NCI-H1105 treated with DMSO at 0.1 percent for 48 hours (cell line): ENCODE measurements at regions not wholly inside any gene's neighbourhood (a gene's known extent, or its start where the extent isn't known, plus 50 kb on each side); places are given as distances from the start of the nearest gene placed in this dataset.
A peak's percentile ranks its signal among the peaks of the same experiment; 100 is the strongest.
"Not testable (repeated sequence)": the region's sequence is repeated elsewhere in the genome, so short reads cannot be mapped to it uniquely, and the experiment has no call there.

ENCODE experiments used
- DNase-seq: peaks from one replicate; lab custom pipeline; 2025; lab: John Stamatoyannopoulos, UW

DNA sequence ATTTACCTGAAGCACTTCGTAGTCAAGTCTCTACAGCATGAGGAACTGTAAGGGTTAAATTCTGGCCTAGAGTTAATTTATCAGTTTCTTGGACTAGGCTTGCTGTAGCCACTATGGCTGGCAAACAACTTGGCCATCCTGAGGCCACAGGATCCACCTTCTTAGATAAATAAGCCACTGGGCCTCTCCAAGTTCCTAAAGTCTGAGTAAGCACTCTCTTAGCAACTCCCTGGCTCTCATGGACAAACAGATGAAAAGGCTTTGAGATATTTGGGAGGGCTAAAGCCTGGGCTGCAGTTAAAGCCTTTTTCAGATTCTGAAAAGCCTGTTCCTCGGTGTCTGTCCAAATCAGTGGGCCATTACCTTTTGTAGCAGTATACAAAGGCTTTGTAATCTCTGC, 675.0 kb downstream of the TMEM121 start:
- no peak for DNase-seq

DNA sequence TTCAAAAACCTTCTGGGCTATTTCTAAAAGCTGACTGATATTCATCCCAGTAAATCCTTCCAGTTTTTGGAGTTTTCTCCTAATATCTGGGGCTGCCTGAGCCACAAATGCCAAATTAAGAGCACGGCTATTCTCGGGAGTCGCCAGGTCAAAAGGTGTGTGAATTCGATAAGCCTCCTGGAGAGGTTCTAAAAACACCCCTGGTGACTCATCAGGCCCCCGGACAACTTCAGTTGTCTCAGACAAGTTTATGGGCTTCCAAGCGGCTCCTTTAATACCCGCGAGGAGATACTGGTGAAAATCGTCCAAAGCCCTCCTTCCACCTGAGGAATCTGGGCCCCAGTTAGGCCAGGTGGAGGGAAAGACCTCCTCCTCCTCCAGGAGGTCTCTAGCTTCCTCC, 677.1 kb downstream of the TMEM121 start:
- no peak for DNase-seq

DNA sequence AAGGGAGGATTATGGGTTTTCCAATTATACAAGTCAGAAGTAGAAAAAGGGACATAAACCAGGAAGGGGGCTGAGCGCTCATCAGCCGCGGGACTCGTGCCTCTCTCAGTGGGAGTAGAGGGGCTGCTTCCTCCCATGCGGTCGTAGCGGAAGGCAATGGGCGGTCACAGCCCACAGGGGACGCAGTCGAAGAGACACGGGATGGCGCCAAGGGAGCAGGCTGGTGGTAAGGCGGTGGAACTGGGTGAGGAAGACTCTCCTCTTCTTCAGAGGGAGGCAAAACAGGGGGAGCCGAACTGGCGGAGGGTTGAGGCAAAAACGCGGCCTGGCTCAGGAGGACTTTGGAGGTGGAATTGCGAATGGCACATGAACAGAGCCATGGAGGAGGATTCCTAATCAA, 677.7 kb downstream of the TMEM121 start:
- no peak for DNase-seq

DNA sequence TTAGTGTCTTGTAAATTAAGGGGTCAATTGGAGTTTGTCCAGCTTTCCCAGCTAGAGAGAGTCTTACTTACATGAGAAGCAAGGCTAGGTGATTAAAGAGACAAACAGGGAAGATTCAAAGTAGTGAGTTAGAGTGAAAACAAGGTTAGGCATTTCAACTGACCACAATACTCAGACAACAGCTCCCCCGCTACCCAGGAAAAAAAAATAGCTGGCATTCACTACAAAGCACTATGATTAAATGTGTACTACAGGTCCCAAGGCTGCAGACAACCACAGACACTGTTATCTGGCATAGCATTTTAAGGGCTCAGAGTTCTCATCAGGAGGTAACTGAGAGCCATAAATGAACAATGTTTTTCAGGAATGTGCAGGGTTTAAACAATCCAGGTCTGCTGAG, 680.9 kb downstream of the TMEM121 start:
- DNase-seq = no peak

DNA sequence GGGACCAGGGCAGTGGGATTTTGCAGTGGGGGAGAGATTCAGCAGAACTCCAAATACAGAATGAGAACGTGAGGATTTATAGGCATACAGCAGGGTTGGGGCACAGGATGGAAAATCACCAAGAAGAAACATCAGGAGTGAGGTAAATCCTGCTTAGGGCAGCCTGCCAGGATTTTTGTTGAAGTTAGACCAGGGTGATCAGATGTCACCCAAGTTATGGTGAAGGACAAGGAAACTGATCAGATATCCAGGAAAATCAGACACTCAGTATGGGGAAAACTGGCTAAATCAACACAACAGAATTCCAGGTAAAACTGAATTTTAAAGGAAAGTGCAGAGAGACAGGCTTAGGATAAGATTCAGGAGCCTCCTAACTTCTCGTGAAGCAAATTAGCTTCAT, 682.4 kb downstream of the TMEM121 start:
- DNase-seq = no peak

DNA sequence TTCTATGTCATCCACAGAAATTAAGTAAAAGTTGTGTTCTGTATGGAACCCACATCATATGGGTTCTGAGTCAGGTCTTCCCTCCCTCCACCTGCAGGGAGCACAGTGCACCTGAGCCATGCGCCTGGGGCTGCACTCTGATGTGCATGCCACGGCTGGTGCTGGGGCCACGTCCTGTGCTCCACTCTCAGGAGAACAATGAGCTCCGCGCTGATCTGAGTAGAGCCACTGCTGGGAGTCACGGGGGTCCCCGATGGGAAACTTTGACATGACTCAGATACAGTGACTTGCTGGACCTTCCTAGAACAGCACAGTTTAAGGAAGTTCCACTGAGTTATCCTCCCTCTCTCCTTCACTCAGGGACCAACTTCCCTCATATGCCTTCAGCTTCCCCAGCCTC, 683.4 kb downstream of the TMEM121 start:
- DNase-seq = no peak

DNA sequence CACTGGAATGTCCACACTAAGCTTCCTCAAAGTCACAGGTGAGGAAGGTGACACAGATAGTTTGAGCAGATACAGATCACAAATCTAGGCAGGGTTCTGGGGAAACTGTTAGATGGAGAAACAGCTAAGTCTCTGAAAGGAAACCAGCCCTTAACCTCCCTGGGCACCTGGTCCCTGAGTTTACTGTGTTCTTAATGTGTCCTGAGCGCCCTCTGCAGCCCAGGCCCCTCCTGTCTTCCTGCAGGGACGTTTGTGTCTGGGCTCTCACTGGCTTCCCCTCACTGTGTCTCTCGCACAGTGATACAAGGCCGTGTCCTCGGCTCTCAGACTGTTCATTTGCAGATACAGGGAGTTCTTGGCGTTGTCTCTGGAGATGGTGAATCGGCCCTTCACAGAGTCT, 684.3 kb downstream of the TMEM121 start:
- DNase-seq = no peak

DNA sequence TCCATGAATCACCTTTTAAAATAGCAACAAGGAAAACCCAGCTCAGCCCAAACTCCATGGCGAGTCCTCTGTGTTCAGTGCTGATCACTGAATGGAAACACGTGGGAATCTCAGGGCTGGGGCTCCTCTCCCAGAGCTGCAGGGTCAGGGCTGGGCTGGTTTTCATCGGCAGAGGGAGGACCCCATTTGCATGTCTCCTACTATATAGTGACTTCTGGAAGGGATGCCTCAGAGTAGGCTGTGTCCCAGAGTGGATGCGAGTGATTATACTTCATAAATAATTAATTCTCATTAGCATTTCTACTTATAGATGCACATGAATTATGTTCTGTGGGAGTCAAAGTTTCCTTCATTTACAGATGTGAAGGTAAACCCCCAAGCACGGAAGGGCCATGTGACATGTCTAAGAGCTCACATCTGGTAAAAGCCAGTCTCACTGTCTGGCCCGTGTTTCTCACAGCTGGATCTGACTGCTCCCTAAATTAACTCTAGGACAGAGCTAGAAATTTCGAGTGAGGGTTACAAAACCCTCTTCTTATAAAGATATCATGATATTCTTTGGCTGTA, 685.0 kb downstream of the TMEM121 start:
- DNase-seq = no peak

DNA sequence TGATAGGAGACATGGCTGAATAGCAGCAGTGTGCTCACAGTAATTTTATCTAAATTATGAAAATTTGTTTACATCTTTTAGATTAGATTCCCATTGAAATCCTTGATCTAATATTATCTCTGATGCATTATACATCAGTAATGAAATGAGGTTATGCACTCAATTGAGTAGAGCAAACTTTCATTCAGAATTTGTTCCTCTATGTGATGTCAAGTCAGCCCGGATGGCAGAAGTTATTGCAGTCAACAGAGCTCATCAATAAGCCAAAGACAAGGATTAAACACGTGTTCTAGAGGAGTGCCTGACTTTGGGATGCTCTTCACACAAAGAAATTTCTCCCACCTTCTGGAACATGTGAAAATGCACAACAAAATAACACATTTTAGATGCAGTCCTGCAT, 688.8 kb downstream of the TMEM121 start:
- DNase-seq = no peak

DNA sequence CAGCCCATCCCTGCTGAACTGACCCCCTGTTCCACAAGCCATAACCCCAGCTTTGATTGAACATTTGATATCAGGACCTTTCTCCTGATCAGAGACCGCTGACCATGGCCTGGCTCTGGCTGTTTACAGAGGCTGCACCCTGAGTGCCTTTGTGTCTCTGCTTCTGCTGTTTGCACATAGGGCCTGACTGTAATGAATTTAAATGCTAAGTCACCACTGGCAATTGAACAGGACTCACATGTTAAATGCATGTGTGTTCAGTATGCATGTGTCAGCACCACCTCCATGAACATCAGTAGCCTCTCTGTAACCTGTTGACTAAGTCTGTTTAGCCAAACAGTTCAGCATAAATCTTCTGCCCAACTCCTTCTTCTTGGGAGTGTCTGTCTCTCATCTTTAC, 690.3 kb downstream of the TMEM121 start:
- no peak for DNase-seq

DNA sequence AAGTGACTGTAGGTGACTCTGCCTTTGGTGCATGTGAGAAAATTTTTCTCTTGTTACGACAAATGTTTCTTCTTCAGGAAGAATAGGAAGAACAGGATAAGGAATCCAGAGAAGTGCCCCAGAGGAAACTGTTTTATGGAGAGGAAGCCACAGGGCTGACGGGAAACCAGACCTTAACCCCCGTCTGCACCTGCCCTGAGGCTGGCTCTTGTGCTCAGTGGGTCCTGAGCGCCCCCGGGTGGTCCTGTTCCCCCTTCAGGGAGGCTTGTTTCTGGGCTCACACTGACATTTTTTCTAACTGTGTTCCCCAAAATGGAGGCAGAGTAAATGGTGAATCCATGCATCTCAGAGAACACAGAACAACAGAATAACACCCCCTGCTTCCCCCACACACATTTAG, 691.8 kb downstream of the TMEM121 start:
- no peak for DNase-seq

DNA sequence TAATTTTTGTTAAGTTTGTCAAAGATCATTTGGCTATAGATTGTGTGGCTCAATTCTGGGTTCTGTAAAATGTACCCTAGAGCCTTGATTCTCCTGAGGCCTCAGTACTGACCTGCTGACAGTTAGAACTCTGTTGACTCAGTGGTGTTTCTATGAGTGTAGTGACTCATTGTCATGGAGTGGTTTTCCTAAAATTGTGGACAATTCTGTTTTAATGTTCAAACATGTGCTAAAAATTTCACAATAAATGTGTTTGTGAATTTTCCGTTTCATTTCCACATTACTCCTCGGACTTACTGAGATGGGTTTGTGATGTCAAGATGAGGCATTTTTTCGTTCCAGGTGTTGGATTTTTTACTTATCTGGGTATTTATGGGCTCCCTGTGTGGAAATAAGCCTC, 695.9 kb downstream of the TMEM121 start:
- DNase-seq = no peak

DNA sequence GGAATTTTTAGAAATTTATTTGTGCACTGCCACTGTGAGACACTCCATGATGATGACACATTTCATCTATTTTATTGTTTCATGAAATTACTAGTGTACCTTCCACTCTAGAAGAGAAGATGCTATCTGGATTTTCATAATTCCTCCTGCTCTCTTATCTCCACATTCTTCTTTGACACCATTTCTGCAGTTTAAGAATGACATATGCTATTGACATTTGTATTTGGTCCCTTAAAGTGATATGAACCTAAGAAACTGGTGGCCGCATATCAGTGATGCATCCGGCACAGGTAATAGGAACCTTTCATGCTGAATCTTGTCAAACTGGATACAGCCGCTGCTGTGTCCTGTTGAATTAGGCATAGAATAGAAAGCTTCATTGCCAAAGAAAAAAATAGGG, 696.3 kb downstream of the TMEM121 start:
- DNase-seq = no peak

DNA sequence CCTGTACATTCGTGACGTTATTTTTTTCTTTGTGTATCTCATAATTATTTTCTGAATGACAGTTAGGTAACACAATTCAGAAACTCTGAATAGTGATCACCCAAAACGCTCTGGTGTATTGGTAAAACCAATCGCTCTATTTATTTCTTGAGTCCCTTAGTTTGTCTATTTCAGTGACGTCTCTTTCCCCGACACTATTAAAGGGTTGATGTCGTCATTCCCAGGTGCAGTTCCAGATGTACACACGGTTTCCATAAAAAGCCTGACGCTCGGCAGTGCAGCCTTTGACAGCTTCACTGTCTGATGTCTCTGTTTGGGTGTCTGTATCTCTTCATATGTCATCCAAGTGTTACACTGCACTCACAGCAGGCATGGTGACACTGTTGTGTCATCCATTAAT, 701.4 kb downstream of the TMEM121 start:
- DNase-seq = no peak

DNA sequence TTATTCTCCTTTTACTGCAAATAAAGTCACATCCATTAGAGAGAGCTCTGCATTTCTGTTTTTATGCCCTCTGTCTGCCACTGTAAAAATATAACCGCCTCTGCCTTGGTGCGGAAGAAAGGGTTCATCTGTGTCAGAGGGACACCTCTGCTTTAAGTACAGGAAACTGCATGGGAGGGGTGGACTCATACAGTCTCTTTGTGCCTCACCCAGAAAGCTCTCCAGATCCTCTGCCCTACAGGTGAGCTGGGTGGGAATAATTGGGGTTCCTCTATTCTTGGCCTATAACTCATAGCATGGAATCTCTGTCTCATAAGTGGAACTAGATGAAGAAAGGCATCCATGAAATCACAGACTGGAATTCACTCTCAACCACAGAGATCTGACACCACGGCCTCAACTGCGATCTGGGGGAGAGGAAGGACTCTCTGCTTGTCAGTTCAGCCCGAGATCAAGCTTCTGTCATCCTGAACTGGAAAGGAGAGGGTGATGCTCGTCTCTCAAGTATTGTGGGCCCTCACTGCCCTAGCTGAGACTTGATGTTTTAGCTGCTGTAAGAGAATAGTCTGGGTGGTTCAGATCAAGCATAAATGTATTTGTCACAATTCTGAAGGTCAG, 702.3 kb downstream of the TMEM121 start:
- DNase-seq = no peak

DNA sequence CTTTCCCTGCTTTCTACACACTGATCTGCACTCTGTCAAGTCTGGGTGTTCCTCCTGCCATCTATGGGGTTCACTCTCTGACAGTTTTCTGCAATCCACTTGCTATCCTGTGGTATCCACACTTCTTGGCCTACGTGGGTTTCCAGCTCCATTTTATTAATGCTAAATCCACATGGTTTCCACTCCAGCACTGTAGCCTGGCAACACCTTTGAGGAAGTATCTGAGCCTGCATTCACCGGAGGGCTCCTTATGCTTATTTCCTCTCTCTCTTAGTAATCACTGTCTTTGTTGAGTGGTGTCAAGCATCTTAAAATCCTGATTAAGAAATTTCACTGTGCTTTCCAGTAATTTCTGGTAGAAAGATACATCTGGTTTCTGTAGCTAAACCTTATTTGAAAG, 703.7 kb downstream of the TMEM121 start:
- no peak for DNase-seq

DNA sequence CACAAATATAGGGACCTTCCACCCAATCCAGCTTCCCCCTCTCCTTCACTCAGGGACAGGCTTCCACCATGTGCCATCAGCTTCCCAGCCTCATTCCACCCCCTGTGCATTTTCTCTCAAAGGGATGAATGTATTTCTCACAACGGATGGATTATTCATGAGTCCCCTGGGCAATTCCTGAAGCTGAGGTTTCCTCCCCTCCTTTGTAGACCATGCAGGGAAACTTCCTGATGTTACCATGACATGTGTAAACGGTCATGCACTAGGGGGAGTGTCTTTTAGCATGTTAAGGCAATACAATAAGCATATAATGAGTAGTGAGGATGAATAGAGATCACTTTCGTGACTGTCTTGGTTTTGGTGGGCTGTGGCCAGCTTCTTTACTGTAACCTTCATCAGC, 706.8 kb downstream of the TMEM121 start:
- not testable (repeated sequence) for DNase-seq

DNA sequence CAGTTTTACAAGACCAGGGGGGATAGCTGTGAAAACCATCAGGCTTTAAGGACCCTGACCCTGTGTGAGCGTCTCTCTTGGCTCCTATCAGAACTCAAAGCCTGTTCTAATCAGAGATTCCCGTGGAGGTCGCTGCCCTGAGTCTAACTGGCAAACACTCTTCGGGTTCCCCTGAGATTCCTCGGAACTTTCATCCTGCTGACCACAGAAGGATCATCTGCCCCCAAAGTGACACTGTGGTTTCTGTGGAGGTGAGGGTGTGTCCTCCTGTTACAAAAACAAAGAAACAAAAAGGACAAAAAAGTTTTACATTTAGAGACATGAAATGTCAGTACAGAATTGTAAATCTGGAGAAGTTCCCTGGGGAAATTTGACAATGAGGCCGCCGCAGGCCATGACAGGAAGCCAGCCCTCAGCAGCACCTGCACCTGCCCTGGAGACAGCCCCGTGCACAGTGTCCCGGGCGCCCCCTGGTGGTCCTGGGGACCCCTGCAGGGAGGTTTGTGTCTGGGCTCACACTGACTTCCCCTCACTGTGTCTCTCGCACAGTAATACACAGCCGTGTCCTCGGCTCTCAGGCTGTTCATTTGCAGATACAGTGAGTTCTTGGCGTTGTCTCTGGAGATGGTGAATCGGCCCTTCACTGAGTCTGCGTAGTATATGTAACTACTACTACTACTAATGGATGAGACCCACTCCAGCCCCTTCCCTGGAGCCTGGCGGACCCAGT, 708.3 kb downstream of the TMEM121 start:
- peak; percentile 9 for DNase-seq

DNA sequence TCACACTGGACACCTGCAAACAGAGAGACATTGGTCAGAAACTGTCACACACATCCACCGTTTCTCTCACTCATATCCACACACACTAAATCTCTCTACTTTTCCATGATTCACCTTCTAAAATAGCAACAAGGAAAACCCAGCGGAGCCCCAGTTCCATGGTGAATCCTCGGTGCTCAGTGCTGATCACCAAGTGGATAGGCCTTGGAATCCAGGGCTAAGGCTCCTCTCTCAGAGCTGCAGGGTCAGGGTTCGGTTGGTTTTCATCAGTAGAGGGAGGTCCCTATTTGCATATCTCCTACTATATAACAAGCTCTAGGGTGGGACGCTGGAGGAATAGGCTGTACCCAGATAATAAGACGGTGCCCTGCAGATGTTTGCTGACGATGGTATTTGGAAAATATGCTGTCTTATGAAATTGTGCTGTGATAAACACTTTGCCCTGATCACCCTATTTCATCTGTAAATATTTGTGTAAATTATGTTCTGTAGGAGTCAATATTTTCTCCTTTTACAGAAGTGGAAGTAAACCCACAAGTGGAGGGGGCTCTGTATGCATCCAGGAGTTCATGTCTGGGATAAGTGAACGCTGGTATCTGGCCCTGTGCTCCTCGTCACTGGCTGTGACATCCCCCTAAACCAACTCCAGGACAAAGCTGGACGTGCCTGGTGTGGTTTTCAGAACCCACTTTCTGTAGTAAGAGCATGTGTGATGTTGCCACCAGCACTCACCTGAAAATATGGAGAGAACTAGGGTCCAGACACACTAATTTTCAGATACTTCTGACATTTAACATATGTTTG, 709.2 kb downstream of the TMEM121 start:
- no peak for DNase-seq

DNA sequence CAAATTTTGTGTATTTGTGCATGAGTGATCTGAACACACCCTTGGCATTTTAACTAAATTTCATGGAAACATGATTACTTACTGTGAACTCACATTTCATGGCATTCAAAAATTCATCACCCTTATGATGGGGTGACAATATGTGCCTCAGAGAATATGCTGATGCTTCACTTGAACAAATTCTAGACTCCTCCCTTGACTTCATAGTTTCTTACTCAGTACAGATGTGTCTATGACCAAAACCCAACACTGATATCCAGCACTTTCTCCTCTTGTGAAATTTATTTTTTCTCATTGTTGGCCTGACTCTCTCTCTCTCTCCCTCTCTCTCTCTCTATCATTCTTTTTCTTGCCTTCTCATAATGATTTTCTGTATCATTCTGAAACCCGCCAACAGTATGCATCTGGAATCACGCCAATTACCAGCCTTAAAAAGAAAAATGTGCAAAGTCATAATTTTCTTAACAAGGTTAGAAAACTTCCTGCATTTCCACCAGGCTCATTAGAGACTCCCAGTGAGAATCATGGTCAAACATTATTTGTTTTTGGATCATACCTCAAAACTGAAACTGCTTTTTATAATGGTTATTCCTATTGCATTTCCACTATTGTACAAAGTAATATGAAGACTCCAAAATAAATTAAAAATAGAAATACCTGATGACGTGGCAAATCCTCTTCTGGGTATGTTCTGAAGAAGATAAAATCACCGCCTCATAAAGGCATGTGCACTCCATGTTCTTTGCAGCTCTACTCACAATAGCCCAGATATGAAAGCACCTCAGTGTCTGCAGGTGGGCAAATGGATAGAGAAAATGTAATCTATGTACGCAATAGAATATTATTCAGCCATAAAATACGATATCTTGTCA, 722.2 kb downstream of the TMEM121 start:
- DNase-seq = no peak

DNA sequence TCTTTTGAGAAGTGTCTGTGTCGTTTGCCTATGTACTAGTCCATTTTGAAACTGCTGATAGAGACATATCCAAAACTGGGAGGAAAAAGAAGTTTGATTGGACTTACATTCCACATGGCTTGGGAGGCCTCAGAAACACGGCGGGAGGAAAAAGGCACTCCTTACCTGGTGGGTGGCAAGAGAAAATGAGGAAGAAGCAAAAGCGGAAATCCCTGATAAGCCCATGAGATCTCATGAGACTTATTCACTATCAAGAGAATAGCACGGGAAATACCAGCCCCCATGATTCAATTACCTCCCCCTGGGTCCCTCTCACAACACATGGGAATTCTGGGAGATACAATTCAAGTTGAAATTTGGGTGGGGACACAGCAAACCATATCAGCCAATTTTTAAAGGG, 727.6 kb downstream of the TMEM121 start:
- not testable (repeated sequence) for DNase-seq

DNA sequence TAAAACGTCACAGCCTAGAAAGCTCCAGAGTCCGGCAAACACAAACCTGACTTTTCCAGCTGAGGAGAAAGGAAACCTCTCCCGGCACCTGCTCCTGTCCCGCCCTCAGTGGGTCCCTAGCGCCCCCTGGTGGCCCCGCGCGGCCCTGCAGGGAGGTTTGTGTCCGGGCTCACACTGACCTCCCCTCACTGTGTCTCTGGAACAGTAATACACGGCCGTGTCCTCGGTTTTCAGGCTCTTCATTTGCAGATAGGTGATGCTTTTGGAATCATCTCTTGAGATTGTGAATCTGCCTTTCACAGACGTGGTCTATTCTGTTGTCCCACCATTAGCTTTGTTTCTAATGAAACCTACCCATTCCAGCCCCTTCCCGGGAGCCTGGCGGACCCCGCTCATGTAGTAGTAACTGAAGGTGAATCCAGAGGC, 731.2 kb downstream of the TMEM121 start:
- DNase-seq = peak; percentile 41
